IMR-90 (cell line): ENCODE measurements at regions not wholly inside any gene's neighbourhood (a gene's known extent, or its start where the extent isn't known, plus 50 kb on each side); places are given as distances from the start of the nearest gene placed in this dataset.

Experiments
- ATAC-seq: fragments of 200-7000 bp; cut with Tn5 transposase; 2 replicates; pipeline ENCODE4 v1.9.1; 2020; ENCODE audit warnings: low read depth, mild to moderate bottlenecking, moderate library complexity
- BruUV-seq: library from RNA; stranded (reverse); fragments of 400-500 nt; replicated peaks from 2 replicates; lab custom pipeline; 2021; lab: Mats Ljungman, UMichigan
- CTCF ChIA-PET: fragments of 300-600 bp; formaldehyde crosslinking; extraction: SDS; loops from one replicate; lab custom pipeline; 2021; ENCODE audit warnings: antibody characterized with exemption; lab: Yijun Ruan, JAX
- POLR2A ChIA-PET: fragments of 300-600 bp; sonication (Branson Sonifier 250); formaldehyde crosslinking; loops from one replicate; lab custom pipeline; 2022; ENCODE audit warnings: antibody characterized with exemption; ENCODE audit not compliant: unreplicated experiment; lab: Charles Lee
- DNase-seq: peaks from one replicate; pipeline ENCODE4 v3.0.0; 2013
- H2AFZ ChIP-seq: replicated peaks from 2 replicates; pipeline ENCODE3; 2013; ENCODE audit warnings: low read length, mild to moderate bottlenecking; ENCODE audit not compliant: poor library complexity
- H2AK5ac ChIP-seq: 2 replicates; pipeline ENCODE4 v1.6.1; 2013; ENCODE audit warnings: low read depth, low read length, inconsistent platforms
- H2AK9ac ChIP-seq: replicated peaks from 2 replicates; pipeline ENCODE3; 2013; ENCODE audit warnings: mild to moderate bottlenecking, low read depth, low read length, moderate library complexity; ENCODE audit not compliant: poor library complexity
- H2BK120ac ChIP-seq: 2 replicates; pipeline ENCODE4 v1.6.1; 2013; ENCODE audit warnings: low read depth, low read length, inconsistent platforms
- H2BK15ac ChIP-seq: 3 replicates; pipeline ENCODE4 v1.6.1; 2013; ENCODE audit warnings: low read depth, low read length, inconsistent platforms
- H2BK20ac ChIP-seq: 2 replicates; pipeline ENCODE4 v1.6.1; 2013; ENCODE audit warnings: low read depth, mild to moderate bottlenecking, inconsistent platforms, low read length, moderate library complexity
- H2BK5ac ChIP-seq: 2 replicates; pipeline ENCODE4 v1.6.1; 2013; ENCODE audit warnings: mild to moderate bottlenecking, low read depth, low read length, inconsistent platforms; ENCODE audit not compliant: poor library complexity, severe bottlenecking
- H3K14ac ChIP-seq: replicated peaks from 2 replicates; pipeline ENCODE4 v1.6.1; 2013; ENCODE audit warnings: low read depth, low read length, inconsistent platforms
- H3K18ac ChIP-seq: 2 replicates; pipeline ENCODE4 v1.6.1; 2013; ENCODE audit warnings: low read depth, low read length, control low read depth
- H3K23ac ChIP-seq: 2 replicates; pipeline ENCODE4 v1.6.1; 2013; ENCODE audit warnings: low read depth, low read length, inconsistent platforms
- H3K27ac ChIP-seq: 2 replicates; pipeline ENCODE4 v1.5.1; 2013; ENCODE audit warnings: mild to moderate bottlenecking, control low read depth, low read length; ENCODE audit not compliant: insufficient read depth
- H3K27me3 ChIP-seq: 2 replicates; pipeline ENCODE4 v1.6.1; 2013; ENCODE audit warnings: low read length; ENCODE audit not compliant: control insufficient read depth, insufficient read depth
- H3K36me3 ChIP-seq: 2 replicates; pipeline ENCODE4 v1.6.1; 2013; ENCODE audit warnings: low read length, mixed read lengths; ENCODE audit not compliant: control insufficient read depth, insufficient read depth
- H3K4ac ChIP-seq: 2 replicates; pipeline ENCODE4 v1.6.1; 2013; ENCODE audit warnings: low read depth, low read length, inconsistent platforms
- H3K4me1 ChIP-seq: 2 replicates; pipeline ENCODE4 v1.6.1; 2013; ENCODE audit warnings: low read length, mixed read lengths; ENCODE audit not compliant: control insufficient read depth, insufficient read depth
- H3K4me2 ChIP-seq: 2 replicates; pipeline ENCODE4 v1.6.1; 2013; ENCODE audit warnings: low read depth, mild to moderate bottlenecking, control low read depth, low read length, moderate library complexity
- H3K4me3 ChIP-seq: 2 replicates; pipeline ENCODE4 v1.5.1; 2013; ENCODE audit warnings: low read depth, mild to moderate bottlenecking, control low read depth, low read length, moderate library complexity; ENCODE audit not compliant: insufficient read depth
- H3K56ac ChIP-seq: 2 replicates; pipeline ENCODE4 v1.6.1; 2013; ENCODE audit warnings: low read length, inconsistent platforms; ENCODE audit not compliant: insufficient read depth; ENCODE audit errors: extremely low read depth
- H3K79me1 ChIP-seq, 2 experiments: 2 replicates each; pipeline ENCODE4 v1.6.1; 2013; ENCODE audit warnings: low read length in 2 of 2, inconsistent platforms in 1 of 2, low read depth in 1 of 2
- H3K9ac ChIP-seq: 2 replicates; pipeline ENCODE4 v1.6.1; 2013; ENCODE audit warnings: low read depth, low read length, control low read depth
- H3K9me1 ChIP-seq: 2 replicates; pipeline ENCODE4 v1.6.1; 2013; ENCODE audit warnings: low read length, inconsistent platforms; ENCODE audit not compliant: insufficient read depth
- H3K9me3 ChIP-seq: 2 replicates; pipeline ENCODE4 v1.6.1; 2013; ENCODE audit warnings: low read length; ENCODE audit not compliant: control insufficient read depth, insufficient read depth
- H4K20me1 ChIP-seq: 2 replicates; pipeline ENCODE4 v1.6.1; 2013; ENCODE audit warnings: low read length, inconsistent platforms; ENCODE audit not compliant: insufficient read depth
- H4K5ac ChIP-seq: 2 replicates; pipeline ENCODE4 v1.6.1; 2013; ENCODE audit warnings: mild to moderate bottlenecking, low read depth, low read length, control low read depth
- H4K8ac ChIP-seq, 2 experiments: 2 replicates each; pipeline ENCODE4 v1.6.1; 2013; ENCODE audit warnings: low read depth in 2 of 2, low read length in 2 of 2, control low read depth in 1 of 2, inconsistent platforms in 1 of 2
- H4K91ac ChIP-seq: 2 replicates; pipeline ENCODE4 v1.6.1; 2013; ENCODE audit warnings: low read depth, low read length, inconsistent platforms; ENCODE audit not compliant: insufficient read depth
- BHLHE40 ChIP-seq: fragments of 150-350 bp; IDR thresholded peaks from 2 replicates; pipeline ENCODE4 v1.6.1; 2016; ENCODE audit warnings: mild to moderate bottlenecking, low read depth, low read length
- CEBPB ChIP-seq: IDR thresholded peaks from 2 replicates; pipeline ENCODE4 v1.6.1; 2012; ENCODE audit warnings: low read depth, low read length, improper control_type of control experiment
- CHD1 ChIP-seq: IDR thresholded peaks from 2 replicates; pipeline ENCODE4 v1.6.1; 2012; ENCODE audit warnings: low read depth, low read length, improper control_type of control experiment
- CTCF ChIP-seq: conservative IDR thresholded peaks from 2 replicates; pipeline ENCODE4 v1.5.1; 2012; ENCODE audit warnings: mild to moderate bottlenecking, low read depth, low read length, improper control_type of control experiment
- FOS ChIP-seq: fragments of 150-350 bp; IDR thresholded peaks from 2 replicates; pipeline ENCODE4 v1.6.1; 2016; ENCODE audit warnings: low read depth, low read length
- MAFK ChIP-seq: IDR thresholded peaks from 2 replicates; pipeline ENCODE4 v1.6.1; 2012; ENCODE audit warnings: low read depth, low read length, improper control_type of control experiment
- MAZ ChIP-seq: IDR thresholded peaks from 2 replicates; pipeline ENCODE4 v1.6.1; 2012; ENCODE audit warnings: low read depth, mild to moderate bottlenecking, low read length, improper control_type of control experiment, moderate library complexity, borderline replicate concordance
- MXI1 ChIP-seq: IDR thresholded peaks from 2 replicates; pipeline ENCODE4 v1.6.1; 2012; ENCODE audit warnings: low read depth, mild to moderate bottlenecking, low read length, moderate library complexity, borderline replicate concordance
- NFE2L2 ChIP-seq: fragments of 150-350 bp; IDR thresholded peaks from 2 replicates; pipeline ENCODE4 v1.6.1; 2016; ENCODE audit warnings: low read depth, mild to moderate bottlenecking, low read length
- POLR2A ChIP-seq: IDR thresholded peaks from 2 replicates; pipeline ENCODE4 v1.6.1; 2012; ENCODE audit warnings: mild to moderate bottlenecking, low read depth, low read length
- RAD21 ChIP-seq: IDR thresholded peaks from 2 replicates; pipeline ENCODE4 v1.6.1; 2012; ENCODE audit warnings: low read length, improper control_type of control experiment
- RCOR1 ChIP-seq: IDR thresholded peaks from 2 replicates; pipeline ENCODE4 v1.6.1; 2012; ENCODE audit warnings: mild to moderate bottlenecking, low read length, improper control_type of control experiment; ENCODE audit not compliant: insufficient replicate concordance
- RFX5 ChIP-seq: IDR thresholded peaks from 2 replicates; pipeline ENCODE4 v1.8.0; 2012; ENCODE audit warnings: low read depth, mild to moderate bottlenecking, low read length, moderate library complexity
- SMC3 ChIP-seq: fragments of 150-350 bp; IDR thresholded peaks from 2 replicates; pipeline ENCODE4 v1.6.1; 2016; ENCODE audit warnings: low read depth, mild to moderate bottlenecking, antibody characterized with exemption, low read length, moderate library complexity
- USF2 ChIP-seq: fragments of 150-350 bp; IDR thresholded peaks from 2 replicates; pipeline ENCODE4 v1.6.1; 2017; ENCODE audit warnings: mild to moderate bottlenecking, antibody characterized with exemption, low read length, low read depth
- WGBS, 2 experiments: methylation state at CpG; one replicate each; pipeline versions ENCODE4 v1.1.5 to v1.1.7; 2013; ENCODE audit warnings: missing lambda C conversion rate in 2 of 2; ENCODE audit not compliant: insufficient read length in 1 of 2; ENCODE audit errors: extremely low coverage in 2 of 2; 5-methylcytosine and 5-hydroxymethylcytosine counted together
- dilution Hi-C: fragments of 300-500 bp; cut with HindIII; formaldehyde crosslinking; loops from one replicate; pipeline ENCODE4 v1.14.3; 2018; ENCODE audit warnings: low sequenced_read_pairs; ENCODE audit not compliant: unreplicated experiment
- in situ Hi-C: fragments of 300-500 bp; cut with MboI; formaldehyde crosslinking; loops from 3 replicates; pipeline ENCODE4 v1.14.3; 2019; ENCODE audit warnings: low sequenced_read_pairs, inconsistent platforms, mixed read lengths
- intact Hi-C: fragments of 100-400 bp; cut with micrococcal nuclease; formaldehyde crosslinking; loops from 2 replicates; pipeline ENCODE4 v1.10.0; 2022
- TF ChIP-seq, protein P1 (sequence below): fragments of 150-350 bp; IDR thresholded peaks from 2 replicates; pipeline ENCODE4 v1.6.1; 2016; ENCODE audit warnings: low read depth, mild to moderate bottlenecking, low read length, moderate library complexity, borderline replicate concordance

DNA sequence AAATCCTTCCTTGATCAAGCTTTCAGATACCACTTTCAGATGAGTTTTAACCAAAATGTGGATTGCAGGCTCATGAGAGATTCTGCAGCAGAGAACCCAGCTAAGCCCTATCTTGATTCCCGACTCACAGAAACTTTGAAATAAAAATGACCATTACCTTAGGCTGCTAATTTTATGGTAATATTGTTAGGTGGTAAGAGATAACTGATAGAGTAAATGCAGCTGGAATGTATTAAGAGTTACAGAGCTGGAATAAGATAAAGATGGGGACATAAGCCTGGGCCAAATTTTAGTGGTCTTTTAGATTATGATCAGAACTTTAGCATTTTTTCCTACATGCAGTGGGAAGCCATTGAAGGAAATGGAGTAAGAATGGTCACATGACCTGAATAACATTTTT, 1074.0 kb downstream of the CDH11 start:
- dilution Hi-C loops = no loop called here
- H4K91ac ChIP-seq = no peak overlapping the region
- no peak overlapping the region for H3K4me2 ChIP-seq
- TF ChIP-seq MXI1 (no peak), RAD21 (no peak), CEBPB (no peak), MAZ (no peak), CTCF (no peak), MAFK (no peak), SMC3 (no peak), NFE2L2 (no peak), POLR2A (no peak), FOS (no peak), CHD1 (no peak), RCOR1 (no peak), RFX5 (no peak), USF2 (no peak), BHLHE40 (no peak)
- TF ChIP-seq, protein P1, sequence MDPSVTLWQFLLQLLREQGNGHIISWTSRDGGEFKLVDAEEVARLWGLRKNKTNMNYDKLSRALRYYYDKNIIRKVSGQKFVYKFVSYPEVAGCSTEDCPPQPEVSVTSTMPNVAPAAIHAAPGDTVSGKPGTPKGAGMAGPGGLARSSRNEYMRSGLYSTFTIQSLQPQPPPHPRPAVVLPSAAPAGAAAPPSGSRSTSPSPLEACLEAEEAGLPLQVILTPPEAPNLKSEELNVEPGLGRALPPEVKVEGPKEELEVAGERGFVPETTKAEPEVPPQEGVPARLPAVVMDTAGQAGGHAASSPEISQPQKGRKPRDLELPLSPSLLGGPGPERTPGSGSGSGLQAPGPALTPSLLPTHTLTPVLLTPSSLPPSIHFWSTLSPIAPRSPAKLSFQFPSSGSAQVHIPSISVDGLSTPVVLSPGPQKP = no peak
- in situ Hi-C loops = no loop called here
- H3K9me3 ChIP-seq = no peaks in the 10 kb centered on the region
- no peak overlapping the region for H3K4me3 ChIP-seq
- intact Hi-C loops = no loop called here
- no peak overlapping the region for H2BK20ac ChIP-seq
- no peak overlapping the region for H2AFZ ChIP-seq
- no peaks in the 10 kb centered on the region for H3K27me3 ChIP-seq
- WGBS, 2 experiments = no CpG with 5 or more reads among the region's 1 CpG
- no peak overlapping the region for H3K9ac ChIP-seq
- no peak overlapping the region for H3K18ac ChIP-seq
- no peaks in the 10 kb centered on the region for H3K9me1 ChIP-seq
- no peak overlapping the region for H4K5ac ChIP-seq
- no peak overlapping the region for H2AK5ac ChIP-seq
- H3K79me1 ChIP-seq = no peaks in the 10 kb centered on the region
- H3K4ac ChIP-seq = no peak overlapping the region
- no TSS peak for BruUV-seq
- H3K36me3 ChIP-seq = no peaks in the 10 kb centered on the region
- H2AK9ac ChIP-seq = no peak overlapping the region
- H3K23ac ChIP-seq = no peak overlapping the region
- no peaks in the 10 kb centered on the region for H3K4me1 ChIP-seq
- no peak overlapping the region for H2BK5ac ChIP-seq
- ATAC-seq (no peak), DNase-seq (no peak)
- no peaks in the 10 kb centered on the region for H4K20me1 ChIP-seq
- H3K14ac ChIP-seq = no peak overlapping the region
- ChIA-PET POLR2A (no interaction called here), CTCF (no interaction called here)
- H3K27ac ChIP-seq = no peak overlapping the region
- H2BK120ac ChIP-seq = no peak overlapping the region
- H2BK15ac ChIP-seq = no peak overlapping the region
- H3K56ac ChIP-seq = no peak overlapping the region
- no peak overlapping the region for H4K8ac ChIP-seq
